SK-N-SH (cell line): ENCODE measurements at regions not wholly inside any gene's neighbourhood (a gene's known extent, or its start where the extent isn't known, plus 50 kb on each side); places are given as distances from the start of the nearest gene placed in this dataset.

Source experiments
- CTCF ChIA-PET: fragments of 300-600, 350-600 bp; formaldehyde crosslinking; extraction: SDS; loops from one replicate; lab custom pipeline; 2021; lab: Yijun Ruan, JAX
- POLR2A ChIA-PET: fragments of 350-600 bp; sonication (Branson Sonifier 250); formaldehyde crosslinking; extraction: SDS; loops from one replicate; lab custom pipeline; 2020; ENCODE audit warnings: antibody characterized with exemption, inconsistent platforms; lab: Yijun Ruan, JAX
- DNase-seq: peaks from one replicate; pipeline ENCODE4 v3.0.0; 2012
- H2AFZ ChIP-seq: fragments of 200-600 bp; sonication (generic); 2 replicates; pipeline ENCODE4 v1.8.1; 2016; ENCODE audit warnings: antibody characterized with exemption, mild to moderate bottlenecking, low read depth
- H3F3A ChIP-seq: fragments of 200-600 bp; sonication (generic); replicated peaks from 2 replicates; pipeline ENCODE3; 2016; ENCODE audit warnings: antibody characterized with exemption, mild to moderate bottlenecking; ENCODE audit not compliant: insufficient read depth
- H3K27ac ChIP-seq, 2 experiments: fragments of 200-500 bp in 1 of 2; fragments of 200-600 bp in 1 of 2; sonication (Bioruptor generic) in 1 of 2; sonication (generic), shearing (Covaris generic) in 1 of 2; 2 replicates each; pipeline versions ENCODE4 v1.5.1 to v1.6.1; 2014 to 2016; ENCODE audit warnings: low read depth in 2 of 2, inconsistent platforms in 1 of 2, low read length in 1 of 2, mild to moderate bottlenecking in 1 of 2, mixed read lengths in 1 of 2
- H3K27me3 ChIP-seq: fragments of 200-600 bp; sonication (generic), shearing (Covaris generic); 2 replicates; pipeline ENCODE4 v1.6.1; 2016; ENCODE audit warnings: mixed run types; ENCODE audit not compliant: insufficient read depth
- H3K36me3 ChIP-seq, 2 experiments: fragments of 200-500 bp in 1 of 2; fragments of 200-600 bp in 1 of 2; sonication (Bioruptor generic) in 1 of 2; sonication (generic) in 1 of 2; replicated peaks in 1 of 2; 2 replicates each; pipeline versions ENCODE3 to v1.5.1; 2014 to 2016; ENCODE audit warnings: low read length in 1 of 2, mild to moderate bottlenecking in 1 of 2; ENCODE audit not compliant: insufficient read depth in 2 of 2, control insufficient read depth in 1 of 2
- H3K4me1 ChIP-seq, 2 experiments: fragments of 200-500 bp in 1 of 2; fragments of 200-600 bp in 1 of 2; sonication (Bioruptor generic) in 1 of 2; sonication (generic), shearing (Covaris generic) in 1 of 2; 2 replicates each; pipeline versions ENCODE4 v1.5.1 to v1.6.1; 2014 to 2016; ENCODE audit warnings: low read depth in 1 of 2, low read length in 1 of 2, mixed run types in 1 of 2; ENCODE audit not compliant: insufficient read depth in 2 of 2, control insufficient read depth in 1 of 2
- H3K4me2 ChIP-seq: fragments of 200-600 bp; sonication (generic), shearing (Covaris generic); 2 replicates; pipeline ENCODE4 v1.6.1; 2017; ENCODE audit warnings: mixed run types
- H3K4me3 ChIP-seq, 2 experiments: fragments of 200-500 bp in 1 of 2; fragments of 200-600 bp in 1 of 2; sonication (Bioruptor generic) in 1 of 2; sonication (generic), shearing (Covaris generic) in 1 of 2; 2 replicates each; pipeline versions ENCODE4 v1.5.1 to v1.8.1; 2014 to 2016; ENCODE audit warnings: low read depth in 2 of 2, inconsistent platforms in 1 of 2, low read length in 1 of 2, mild to moderate bottlenecking in 1 of 2, mixed read lengths in 1 of 2, moderate library complexity in 1 of 2
- H3K79me2 ChIP-seq: fragments of 200-600 bp; sonication (generic); 2 replicates; pipeline ENCODE4 v1.8.1; 2017; ENCODE audit warnings: mild to moderate bottlenecking; ENCODE audit not compliant: insufficient read depth
- H3K9ac ChIP-seq: fragments of 200-600 bp; sonication (generic); 2 replicates; pipeline ENCODE4 v1.6.1; 2017; ENCODE audit warnings: mixed run types
- H3K9me2 ChIP-seq: fragments of 200-600 bp; sonication (generic); 2 replicates; pipeline ENCODE4 v1.6.1; 2017; ENCODE audit warnings: mixed run types
- H3K9me3 ChIP-seq: fragments of 200-600 bp; sonication (generic); 2 replicates; pipeline ENCODE4 v1.6.1; 2017; ENCODE audit warnings: mixed run types, mild to moderate bottlenecking, moderate library complexity
- H4K20me1 ChIP-seq: fragments of 200-600 bp; sonication (generic); 2 replicates; pipeline ENCODE4 v1.6.1; 2017; ENCODE audit warnings: mild to moderate bottlenecking, mixed run types; ENCODE audit not compliant: insufficient read depth
- CHD2 ChIP-seq: fragments of 150-350 bp; IDR thresholded peaks from 2 replicates; pipeline ENCODE4 v1.6.1; 2018; ENCODE audit warnings: low read length; ENCODE audit not compliant: partially characterized antibody
- ELF1 ChIP-seq: IDR thresholded peaks from 2 replicates; pipeline ENCODE4 v1.4.0; 2012
- EZH2phosphoT487 ChIP-seq: fragments of 200-600 bp; sonication (generic); IDR thresholded peaks from 2 replicates; pipeline ENCODE4 v1.6.1; 2017; ENCODE audit warnings: low read depth, mixed run types, mild to moderate bottlenecking, antibody characterized with exemption, moderate library complexity, borderline replicate concordance
- FOXM1 ChIP-seq: IDR thresholded peaks from 2 replicates; pipeline ENCODE4 v1.4.0; 2012; ENCODE audit warnings: low read depth, mild to moderate bottlenecking
- GABPA ChIP-seq: IDR thresholded peaks from 2 replicates; pipeline ENCODE4 v1.4.0; 2012; ENCODE audit warnings: low read depth, mild to moderate bottlenecking
- GATA2 ChIP-seq: sonication (generic); formaldehyde crosslinking; IDR thresholded peaks from 2 replicates; pipeline ENCODE4 v1.5.0; 2020; ENCODE audit warnings: mild to moderate bottlenecking, missing genetic modification reagents
- JUND ChIP-seq: IDR thresholded peaks from 2 replicates; pipeline ENCODE4 v1.4.0; 2012
- MEF2A ChIP-seq: IDR thresholded peaks from 2 replicates; pipeline ENCODE4 v1.4.0; 2012; ENCODE audit warnings: low read depth, borderline replicate concordance
- MXI1 ChIP-seq: IDR thresholded peaks from 2 replicates; pipeline ENCODE4 v1.6.1; 2012; ENCODE audit warnings: mild to moderate bottlenecking, low read depth, low read length, improper control_type of control experiment
- NFIC ChIP-seq: IDR thresholded peaks from 2 replicates; pipeline ENCODE4 v1.4.0; 2012; ENCODE audit warnings: borderline replicate concordance
- POLR2AphosphoS5 ChIP-seq: IDR thresholded peaks from 2 replicates; pipeline ENCODE4 v1.6.1; 2012; ENCODE audit warnings: low read depth, low read length
- RAD21 ChIP-seq: IDR thresholded peaks from 2 replicates; pipeline ENCODE4 v1.6.1; 2012; ENCODE audit warnings: mild to moderate bottlenecking, low read length
- SMC3 ChIP-seq: IDR thresholded peaks from 2 replicates; pipeline ENCODE4 v1.6.1; 2012; ENCODE audit warnings: low read depth, low read length, improper control_type of control experiment
- TAF1 ChIP-seq: IDR thresholded peaks from 2 replicates; pipeline ENCODE4 v1.6.1; 2012; ENCODE audit warnings: low read depth, mild to moderate bottlenecking, low read length, moderate library complexity, borderline replicate concordance
- TCF12 ChIP-seq: IDR thresholded peaks from 2 replicates; pipeline ENCODE4 v1.4.0; 2012
- YY1 ChIP-seq: IDR thresholded peaks from 2 replicates; pipeline ENCODE4 v1.4.0; 2012; ENCODE audit warnings: low read depth, mild to moderate bottlenecking
- WGBS: methylation state at CpG from one replicate; pipeline ENCODE4 v1.1.6; 2017; ENCODE audit warnings: low lambda C conversion rate; 5-methylcytosine and 5-hydroxymethylcytosine counted together
- TF ChIP-seq, protein P1 (sequence below): IDR thresholded peaks from 2 replicates; pipeline ENCODE4 v1.4.0; 2012; ENCODE audit warnings: low read depth
- TF ChIP-seq, protein P2 (sequence below): fragments of 150-350 bp; IDR thresholded peaks from 2 replicates; pipeline ENCODE4 v1.6.1; 2016; ENCODE audit warnings: mild to moderate bottlenecking, low read depth, low read length
- TF ChIP-seq, protein P3 (sequence below): IDR thresholded peaks from 2 replicates; pipeline ENCODE4 v1.4.0; 2012; ENCODE audit warnings: low read depth, borderline replicate concordance
- TF ChIP-seq, protein P4 (sequence below): IDR thresholded peaks from 2 replicates; pipeline ENCODE4; 2012

DNA sequence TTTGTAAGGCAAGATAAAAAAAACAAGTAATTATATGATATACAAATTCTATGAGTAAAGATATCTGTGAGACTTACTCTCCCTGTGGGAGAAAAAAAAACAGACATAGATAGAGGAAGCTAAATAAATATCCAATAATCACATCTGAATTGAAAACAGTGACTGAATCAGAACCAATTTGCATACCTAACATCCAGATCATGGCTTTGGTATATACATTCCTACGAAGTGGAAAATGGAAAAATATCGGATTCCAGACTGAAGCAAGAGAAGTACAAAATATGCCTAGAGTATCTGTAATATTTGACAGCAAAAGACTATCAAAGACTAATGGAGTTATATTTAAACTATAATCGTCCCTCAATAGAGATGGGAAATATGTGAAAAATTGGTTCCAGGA, 1108.1 kb upstream of the CHAC2 start (continued):
- TF ChIP-seq NFIC = no peak

DNA sequence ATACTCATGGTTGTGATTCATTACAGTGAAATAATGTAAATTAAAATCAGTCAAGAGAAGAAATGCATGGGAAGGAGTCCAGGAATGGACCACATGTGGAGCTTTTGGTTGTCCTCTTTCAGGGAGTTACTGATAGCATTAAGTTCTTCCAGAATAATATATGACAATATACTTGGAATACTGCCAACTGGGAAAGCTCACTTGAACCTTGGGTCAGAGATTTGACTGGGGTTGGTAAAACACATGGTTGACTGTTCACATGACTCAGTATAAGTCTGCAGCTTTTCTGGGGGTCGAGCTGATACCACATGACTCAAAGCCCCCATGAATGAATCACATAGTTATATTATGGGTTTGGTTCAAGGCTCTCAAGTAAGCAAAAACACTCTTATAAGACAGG, 1109.0 kb upstream of the CHAC2 start:
- H3K9me2 ChIP-seq = no peaks in the 10 kb centered on the region
- H3K27ac ChIP-seq = no peak overlapping the region
- no peaks in the 10 kb centered on the region for H3F3A ChIP-seq
- H3K4me1 ChIP-seq = no peaks in the 10 kb centered on the region
- no peaks in the 10 kb centered on the region for H4K20me1 ChIP-seq
- ChIA-PET CTCF (interaction anchor here (0.7 kb wide), 1 partner anchor 48 kb away, joined by 3 read pairs; no protein-coding TSS in a partner anchor), POLR2A (no interaction called here)
- DNase-seq = no peak
- no peaks in the 10 kb centered on the region for H3K27me3 ChIP-seq
- no peaks in the 10 kb centered on the region for H3K79me2 ChIP-seq
- no peak overlapping the region for H3K4me3 ChIP-seq
- H3K4me2 ChIP-seq = no peak overlapping the region
- TF ChIP-seq RAD21 = no peak
- no peak for TF ChIP-seq CHD2
- TF ChIP-seq TCF12 = no peak
- TF ChIP-seq MEF2A = no peak
- TF ChIP-seq EZH2phosphoT487 = no peak
- TF ChIP-seq, protein P1, sequence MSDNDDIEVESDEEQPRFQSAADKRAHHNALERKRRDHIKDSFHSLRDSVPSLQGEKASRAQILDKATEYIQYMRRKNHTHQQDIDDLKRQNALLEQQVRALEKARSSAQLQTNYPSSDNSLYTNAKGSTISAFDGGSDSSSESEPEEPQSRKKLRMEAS = no peak
- no peak for TF ChIP-seq GABPA
- TF ChIP-seq SMC3 = no peak
- TF ChIP-seq JUND = no peak
- no peak for TF ChIP-seq ELF1
- TF ChIP-seq POLR2AphosphoS5 = no peak
- TF ChIP-seq FOXM1 = no peak
- TF ChIP-seq, protein P2, sequence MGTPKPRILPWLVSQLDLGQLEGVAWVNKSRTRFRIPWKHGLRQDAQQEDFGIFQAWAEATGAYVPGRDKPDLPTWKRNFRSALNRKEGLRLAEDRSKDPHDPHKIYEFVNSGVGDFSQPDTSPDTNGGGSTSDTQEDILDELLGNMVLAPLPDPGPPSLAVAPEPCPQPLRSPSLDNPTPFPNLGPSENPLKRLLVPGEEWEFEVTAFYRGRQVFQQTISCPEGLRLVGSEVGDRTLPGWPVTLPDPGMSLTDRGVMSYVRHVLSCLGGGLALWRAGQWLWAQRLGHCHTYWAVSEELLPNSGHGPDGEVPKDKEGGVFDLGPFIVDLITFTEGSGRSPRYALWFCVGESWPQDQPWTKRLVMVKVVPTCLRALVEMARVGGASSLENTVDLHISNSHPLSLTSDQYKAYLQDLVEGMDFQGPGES = no peak
- TF ChIP-seq, protein P3, sequence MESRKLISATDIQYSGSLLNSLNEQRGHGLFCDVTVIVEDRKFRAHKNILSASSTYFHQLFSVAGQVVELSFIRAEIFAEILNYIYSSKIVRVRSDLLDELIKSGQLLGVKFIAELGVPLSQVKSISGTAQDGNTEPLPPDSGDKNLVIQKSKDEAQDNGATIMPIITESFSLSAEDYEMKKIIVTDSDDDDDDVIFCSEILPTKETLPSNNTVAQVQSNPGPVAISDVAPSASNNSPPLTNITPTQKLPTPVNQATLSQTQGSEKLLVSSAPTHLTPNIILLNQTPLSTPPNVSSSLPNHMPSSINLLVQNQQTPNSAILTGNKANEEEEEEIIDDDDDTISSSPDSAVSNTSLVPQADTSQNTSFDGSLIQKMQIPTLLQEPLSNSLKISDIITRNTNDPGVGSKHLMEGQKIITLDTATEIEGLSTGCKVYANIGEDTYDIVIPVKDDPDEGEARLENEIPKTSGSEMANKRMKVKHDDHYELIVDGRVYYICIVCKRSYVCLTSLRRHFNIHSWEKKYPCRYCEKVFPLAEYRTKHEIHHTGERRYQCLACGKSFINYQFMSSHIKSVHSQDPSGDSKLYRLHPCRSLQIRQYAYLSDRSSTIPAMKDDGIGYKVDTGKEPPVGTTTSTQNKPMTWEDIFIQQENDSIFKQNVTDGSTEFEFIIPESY = no peak
- TF ChIP-seq, protein P4, sequence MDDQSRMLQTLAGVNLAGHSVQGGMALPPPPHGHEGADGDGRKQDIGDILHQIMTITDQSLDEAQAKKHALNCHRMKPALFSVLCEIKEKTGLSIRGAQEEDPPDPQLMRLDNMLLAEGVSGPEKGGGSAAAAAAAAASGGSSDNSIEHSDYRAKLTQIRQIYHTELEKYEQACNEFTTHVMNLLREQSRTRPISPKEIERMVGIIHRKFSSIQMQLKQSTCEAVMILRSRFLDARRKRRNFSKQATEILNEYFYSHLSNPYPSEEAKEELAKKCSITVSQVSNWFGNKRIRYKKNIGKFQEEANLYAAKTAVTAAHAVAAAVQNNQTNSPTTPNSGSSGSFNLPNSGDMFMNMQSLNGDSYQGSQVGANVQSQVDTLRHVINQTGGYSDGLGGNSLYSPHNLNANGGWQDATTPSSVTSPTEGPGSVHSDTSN = no peak
- TF ChIP-seq MXI1 = no peak
- no peak for TF ChIP-seq TAF1
- TF ChIP-seq YY1 = no peak
- no peak for TF ChIP-seq GATA2 (CRISPR knock-in tag)
- TF ChIP-seq NFIC = no peak
- H2AFZ ChIP-seq = no peak overlapping the region
- no peak overlapping the region for H3K9ac ChIP-seq
- H3K9me3 ChIP-seq = no peaks in the 10 kb centered on the region
- WGBS = 0% methylated on average over 1 of the region's 1 CpG
- no peaks in the 10 kb centered on the region for H3K36me3 ChIP-seq
